Body of pancreas (tissue), 4 donors: ENCODE measurements at regions not wholly inside any gene's neighbourhood (a gene's known extent, or its start where the extent isn't known, plus 50 kb on each side); places are given as distances from the start of the nearest gene placed in this dataset.
A peak's percentile ranks its signal among the peaks of the same experiment; 100 is the strongest.

Experiments used
- ATAC-seq: fragments of 150-250 bp; one replicate; pipeline ENCODE4 v1.9.1; 2016
- DNase-seq, 4 donors: peaks; one replicate each; pipeline ENCODE4 v3.0.0-alpha.2; 2019
- H3K27ac ChIP-seq, 4 donors: fragments of 200-600 bp; sonication (generic); 1 replicate in 3 of 4; 2 replicates in 1 of 4; pipeline versions ENCODE4 v1.5.1 to v1.6.1; 2016 to 2019; ENCODE audit warnings: mild to moderate bottlenecking in 1 of 4, mixed read lengths in 1 of 4, moderate library complexity in 1 of 4
- H3K27me3 ChIP-seq, 2 donors: fragments of 200-600 bp; sonication (generic); one replicate each; pipeline ENCODE4 v1.6.0; 2016; ENCODE audit warnings: mild to moderate bottlenecking in 1 of 2
- H3K36me3 ChIP-seq, 2 donors: fragments of 200-600 bp; sonication (generic); replicated peaks in 1 of 2; 2 replicates each; pipeline ENCODE4 v1.5.1; 2016; ENCODE audit warnings: low read depth in 2 of 2; ENCODE audit not compliant: insufficient read depth in 1 of 2
- H3K4me1 ChIP-seq: fragments of 200-600 bp; sonication (generic); one replicate; pipeline ENCODE4 v1.6.0; 2016
- H3K4me3 ChIP-seq, 2 donors: fragments of 200-600 bp; sonication (generic); 1 replicate in 1 of 2; 2 replicates in 1 of 2; pipeline ENCODE4 v1.5.1; 2016 to 2019
- H3K9me3 ChIP-seq, 3 donors: fragments of 200-600 bp; sonication (generic); 1 replicate in 2 of 3; 2 replicates in 1 of 3; pipeline ENCODE4 v1.5.1; 2016
- POLR2A ChIP-seq, 3 donors: fragments of 450-650 bp; IDR thresholded peaks; one replicate each; pipeline ENCODE4 v1.6.1; 2016; ENCODE audit warnings: antibody characterized with exemption in 3 of 3, mild to moderate bottlenecking in 2 of 3
- WGBS, 2 donors: methylation state at CpG; one replicate each; pipeline ENCODE4 v1.1.5; 2017; 5-methylcytosine and 5-hydroxymethylcytosine counted together
- intact Hi-C: fragments of 100-400 bp; cut with DNase I; formaldehyde crosslinking; loops from one replicate; pipeline ENCODE4 v1.15.1; 2023
- TF ChIP-seq, protein P1 (sequence below), 7 experiments: fragments of 450-650 bp in 4 of 7; fragments of 200-600 bp in 3 of 7; sonication (generic) in 3 of 7; IDR thresholded peaks; one replicate each; pipeline ENCODE4 v1.5.1; 2016 to 2019; ENCODE audit warnings: antibody characterized with exemption in 7 of 7

GRCh38 chr18:34942276-34942675 lies 98.9 kb upstream of the MAPRE2 start:
- Histone ChIP-seq H3K4me1 (no peaks in the 10 kb centered on the region), H3K27ac (no peak overlapping the region), H3K27me3 (no peaks in the 10 kb centered on the region), H3K36me3 (no peaks in the 10 kb centered on the region), H3K4me3 (no peak overlapping the region), H3K9me3 (no peaks in the 10 kb centered on the region)
- intact Hi-C loops = no loop called here
- DNase-seq (no peak), ATAC-seq (no peak)
- WGBS, 2 donors = 46 to 51% methylated on average over 4 of the region's 4 CpGs
- TF ChIP-seq, protein P1, sequence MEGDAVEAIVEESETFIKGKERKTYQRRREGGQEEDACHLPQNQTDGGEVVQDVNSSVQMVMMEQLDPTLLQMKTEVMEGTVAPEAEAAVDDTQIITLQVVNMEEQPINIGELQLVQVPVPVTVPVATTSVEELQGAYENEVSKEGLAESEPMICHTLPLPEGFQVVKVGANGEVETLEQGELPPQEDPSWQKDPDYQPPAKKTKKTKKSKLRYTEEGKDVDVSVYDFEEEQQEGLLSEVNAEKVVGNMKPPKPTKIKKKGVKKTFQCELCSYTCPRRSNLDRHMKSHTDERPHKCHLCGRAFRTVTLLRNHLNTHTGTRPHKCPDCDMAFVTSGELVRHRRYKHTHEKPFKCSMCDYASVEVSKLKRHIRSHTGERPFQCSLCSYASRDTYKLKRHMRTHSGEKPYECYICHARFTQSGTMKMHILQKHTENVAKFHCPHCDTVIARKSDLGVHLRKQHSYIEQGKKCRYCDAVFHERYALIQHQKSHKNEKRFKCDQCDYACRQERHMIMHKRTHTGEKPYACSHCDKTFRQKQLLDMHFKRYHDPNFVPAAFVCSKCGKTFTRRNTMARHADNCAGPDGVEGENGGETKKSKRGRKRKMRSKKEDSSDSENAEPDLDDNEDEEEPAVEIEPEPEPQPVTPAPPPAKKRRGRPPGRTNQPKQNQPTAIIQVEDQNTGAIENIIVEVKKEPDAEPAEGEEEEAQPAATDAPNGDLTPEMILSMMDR (IDR thresholded peaks at IDR 0.05) = no peak
- no peak for TF ChIP-seq POLR2A (IDR thresholded peaks at IDR 0.05)

DNA sequence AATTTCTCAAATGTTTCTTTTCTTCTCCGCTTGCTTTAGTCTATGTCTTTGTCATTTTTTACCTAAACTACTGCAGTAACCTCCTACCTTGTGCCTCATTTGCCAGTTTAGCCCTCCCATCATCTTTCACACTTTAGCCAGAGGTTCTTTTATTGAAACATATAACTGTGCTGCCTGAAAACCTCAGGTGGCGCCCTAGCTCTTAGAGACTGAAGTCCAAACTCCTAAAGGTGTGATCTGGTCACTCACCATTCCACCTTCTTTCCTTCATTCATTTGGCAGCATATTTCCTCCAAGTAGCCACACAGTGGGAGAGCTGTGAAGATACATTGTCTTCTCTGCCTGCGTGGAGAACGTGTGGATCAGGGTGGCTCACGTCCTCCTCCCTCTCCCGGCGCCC lies 98.2 kb upstream of the MAPRE2 start:
- 76 to 85% methylated on average over 7 of the region's 7 CpGs for WGBS, 2 donors
- intact Hi-C loops = no loop called here
- no peaks in the 10 kb centered on the region for H3K9me3 ChIP-seq
- no peak overlapping the region for H3K4me3 ChIP-seq
- H3K27me3 ChIP-seq = no peaks in the 10 kb centered on the region
- DNase-seq = peak in 1 of 4 donors; percentile 27
- H3K27ac ChIP-seq = no peak overlapping the region
- H3K36me3 ChIP-seq = no peaks in the 10 kb centered on the region
- no peaks in the 10 kb centered on the region for H3K4me1 ChIP-seq
- ATAC-seq = no peak
- TF ChIP-seq, protein P1 (IDR thresholded peaks at IDR 0.05) = peak in 1 of 7 experiments; percentile 29
- TF ChIP-seq POLR2A (IDR thresholded peaks at IDR 0.05) = no peak

GRCh38 chr18:34943587-34943986 lies 97.6 kb upstream of the MAPRE2 start:
- DNase-seq = no peak
- Histone ChIP-seq H3K4me3 (no peak overlapping the region), H3K9me3 (no peaks in the 10 kb centered on the region), H3K36me3 (no peaks in the 10 kb centered on the region), H3K27me3 (no peaks in the 10 kb centered on the region), H3K4me1 (no peaks in the 10 kb centered on the region), H3K27ac (no peak overlapping the region)
- ATAC-seq = no peak
- intact Hi-C loops = no loop called here
- TF ChIP-seq, protein P1 (IDR thresholded peaks at IDR 0.05) = no peak
- no peak for TF ChIP-seq POLR2A (IDR thresholded peaks at IDR 0.05)
- 63 to 65% methylated on average over 2 of the region's 2 CpGs for WGBS, 2 donors

- H3K36me3 ChIP-seq = no peaks in the 10 kb centered on the region
- WGBS, 2 donors = 71 to 92% methylated on average over 2 of the region's 2 CpGs
- intact Hi-C loops = no loop called here
- no peaks in the 10 kb centered on the region for H3K9me3 ChIP-seq
- H3K4me3 ChIP-seq = no peak overlapping the region
- no peak overlapping the region for H3K27ac ChIP-seq
- no peak for TF ChIP-seq POLR2A (IDR thresholded peaks at IDR 0.05)
- TF ChIP-seq, protein P1 (IDR thresholded peaks at IDR 0.05) = no peak
- no peaks in the 10 kb centered on the region for H3K27me3 ChIP-seq
- H3K4me1 ChIP-seq = no peaks in the 10 kb centered on the region
- DNase-seq = no peak
- ATAC-seq = no peak
These were observed 93.5 kb upstream of the MAPRE2 start for GRCh38 chr18:34947711-34948125.

DNA sequence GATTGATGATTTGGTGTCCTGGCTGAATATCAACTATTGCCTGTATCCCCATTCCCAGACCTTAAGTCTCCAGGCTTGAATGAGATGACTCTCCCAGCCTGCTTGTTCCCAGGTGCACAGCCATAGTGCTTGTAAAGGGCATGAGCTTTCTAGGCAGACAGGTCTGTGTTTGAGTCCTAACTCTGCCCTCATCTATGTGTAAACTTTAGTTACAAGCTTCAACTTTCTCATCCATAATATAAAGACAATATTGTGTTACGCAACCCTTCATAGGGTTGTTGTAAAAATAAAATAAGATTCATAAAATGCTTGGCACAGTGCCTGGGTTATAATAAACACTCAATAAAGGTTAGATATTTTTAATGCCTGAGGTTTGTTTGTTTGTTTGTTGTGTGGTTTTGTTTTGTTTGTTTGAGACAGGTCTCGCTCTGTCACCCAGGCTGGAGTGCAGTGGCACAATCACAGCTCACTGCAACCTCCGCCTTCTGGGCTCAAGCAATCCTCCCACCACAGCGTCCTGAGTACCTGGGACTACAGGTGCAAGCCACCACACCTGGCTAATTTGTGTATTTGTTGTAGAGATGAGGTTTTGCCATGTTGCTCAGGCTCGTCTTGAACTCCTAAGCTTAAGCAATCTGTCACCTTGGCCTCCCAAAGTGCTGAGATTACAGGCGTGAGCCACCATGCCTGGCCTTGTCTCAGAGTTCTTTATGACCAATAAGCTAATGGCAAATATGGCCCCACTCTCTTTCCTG lies 89.4 kb upstream of the MAPRE2 start:
- intact Hi-C loops = no loop called here
- ATAC-seq (no peak), DNase-seq (no peak)
- H3K36me3 ChIP-seq = no peaks in the 10 kb centered on the region
- no peaks in the 10 kb centered on the region for H3K9me3 ChIP-seq
- no peak overlapping the region for H3K4me3 ChIP-seq
- no peaks in the 10 kb centered on the region for H3K27me3 ChIP-seq
- no peaks in the 10 kb centered on the region for H3K4me1 ChIP-seq
- TF ChIP-seq, protein P1 (IDR thresholded peaks at IDR 0.05) = no peak
- TF ChIP-seq POLR2A (IDR thresholded peaks at IDR 0.05) = no peak
- H3K27ac ChIP-seq = no peak overlapping the region
- WGBS, 2 donors = 89% methylated on average over 6 of the region's 6 CpGs
